Smooth muscle cell (in vitro differentiated cells): ENCODE measurements at regions not wholly inside any gene's neighbourhood (a gene's known extent, or its start where the extent isn't known, plus 50 kb on each side); places are given as distances from the start of the nearest gene placed in this dataset.

ENCODE experiments used
- DNase-seq: peaks from one replicate; lab custom pipeline; 2025; ENCODE audit not compliant: unreplicated experiment; lab: John Stamatoyannopoulos, UW
- H2AFZ ChIP-seq: fragments of 200-600 bp; sonication (generic); 2 replicates; pipeline ENCODE4 v1.6.0; 2016; ENCODE audit warnings: antibody characterized with exemption, low read depth, mild to moderate bottlenecking
- H3F3A ChIP-seq: fragments of 200-600 bp; sonication (generic); 2 replicates; pipeline ENCODE4 v1.6.0; 2017; ENCODE audit warnings: antibody characterized with exemption, low read depth
- H3K27ac ChIP-seq: fragments of 200-600 bp; sonication (generic); 2 replicates; pipeline ENCODE4 v1.5.1; 2016; ENCODE audit warnings: low read depth, mild to moderate bottlenecking
- H3K27me3 ChIP-seq: fragments of 200-600 bp; sonication (generic); 2 replicates; pipeline ENCODE4 v1.6.1; 2016; ENCODE audit warnings: low read depth, mild to moderate bottlenecking
- H3K36me3 ChIP-seq: fragments of 200-600 bp; sonication (generic); 2 replicates; pipeline ENCODE4 v1.5.1; 2016; ENCODE audit warnings: low read depth
- H3K4me1 ChIP-seq: fragments of 200-600 bp; sonication (generic); 2 replicates; pipeline ENCODE4 v1.5.1; 2016; ENCODE audit warnings: low read depth
- H3K4me2 ChIP-seq: fragments of 200-600 bp; sonication (generic); 2 replicates; pipeline ENCODE4 v1.6.0; 2016; ENCODE audit warnings: mild to moderate bottlenecking
- H3K4me3 ChIP-seq: fragments of 200-600 bp; sonication (generic); 2 replicates; pipeline ENCODE4 v1.5.1; 2016; ENCODE audit warnings: mild to moderate bottlenecking
- H3K79me2 ChIP-seq: fragments of 200-600 bp; sonication (generic); 2 replicates; pipeline ENCODE4 v1.6.0; 2016; ENCODE audit warnings: low read depth, mild to moderate bottlenecking
- H3K9ac ChIP-seq: fragments of 200-600 bp; sonication (generic); 2 replicates; pipeline ENCODE4 v1.6.0; 2016; ENCODE audit warnings: low read depth
- H3K9me3 ChIP-seq: fragments of 200-600 bp; sonication (generic); replicated peaks from 2 replicates; pipeline ENCODE4 v1.5.1; 2016; ENCODE audit warnings: low read depth
- H4K20me1 ChIP-seq: fragments of 200-600 bp; sonication (generic); 2 replicates; pipeline ENCODE4 v1.6.0; 2016; ENCODE audit warnings: low read depth
- WGBS: methylation state at CpG from one replicate; pipeline ENCODE4 v1.1.7; 2016; ENCODE audit warnings: low lambda C conversion rate; 5-methylcytosine and 5-hydroxymethylcytosine counted together
- TF ChIP-seq, protein P1 (sequence below): fragments of 200-600 bp; sonication (generic); IDR thresholded peaks from 2 replicates; pipeline ENCODE4 v1.5.1; 2017; ENCODE audit warnings: borderline replicate concordance, mild to moderate bottlenecking, antibody characterized with exemption; ENCODE audit not compliant: insufficient read depth, poor library complexity, severe bottlenecking

DNA sequence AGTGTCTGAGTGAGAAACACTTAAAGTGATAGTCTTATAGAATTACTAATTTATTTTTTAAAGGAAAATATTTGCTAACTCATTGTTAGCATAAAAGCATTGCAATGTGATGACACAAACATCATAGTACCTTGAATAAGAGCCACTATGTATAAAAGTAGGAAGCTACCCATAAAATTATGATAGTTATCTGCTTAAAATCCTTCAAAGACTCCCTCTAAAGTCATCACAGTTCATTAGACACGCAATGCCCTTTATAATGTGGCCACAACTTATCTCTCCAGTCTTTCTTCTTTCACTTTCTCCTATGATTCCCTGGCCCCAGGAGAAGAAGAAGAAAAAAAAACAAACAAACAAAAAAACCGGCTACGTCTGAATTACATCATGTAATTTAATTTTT, 1144.0 kb upstream of the NUDT12 start:
- H3K36me3 ChIP-seq: no peaks in the 10 kb centered on the region
- WGBS: 37% methylated on average over 3 of the region's 3 CpGs
- H4K20me1 ChIP-seq: no peaks in the 10 kb centered on the region
- TF ChIP-seq, protein P1, sequence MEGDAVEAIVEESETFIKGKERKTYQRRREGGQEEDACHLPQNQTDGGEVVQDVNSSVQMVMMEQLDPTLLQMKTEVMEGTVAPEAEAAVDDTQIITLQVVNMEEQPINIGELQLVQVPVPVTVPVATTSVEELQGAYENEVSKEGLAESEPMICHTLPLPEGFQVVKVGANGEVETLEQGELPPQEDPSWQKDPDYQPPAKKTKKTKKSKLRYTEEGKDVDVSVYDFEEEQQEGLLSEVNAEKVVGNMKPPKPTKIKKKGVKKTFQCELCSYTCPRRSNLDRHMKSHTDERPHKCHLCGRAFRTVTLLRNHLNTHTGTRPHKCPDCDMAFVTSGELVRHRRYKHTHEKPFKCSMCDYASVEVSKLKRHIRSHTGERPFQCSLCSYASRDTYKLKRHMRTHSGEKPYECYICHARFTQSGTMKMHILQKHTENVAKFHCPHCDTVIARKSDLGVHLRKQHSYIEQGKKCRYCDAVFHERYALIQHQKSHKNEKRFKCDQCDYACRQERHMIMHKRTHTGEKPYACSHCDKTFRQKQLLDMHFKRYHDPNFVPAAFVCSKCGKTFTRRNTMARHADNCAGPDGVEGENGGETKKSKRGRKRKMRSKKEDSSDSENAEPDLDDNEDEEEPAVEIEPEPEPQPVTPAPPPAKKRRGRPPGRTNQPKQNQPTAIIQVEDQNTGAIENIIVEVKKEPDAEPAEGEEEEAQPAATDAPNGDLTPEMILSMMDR: no peak
- no peaks in the 10 kb centered on the region for H3K9me3 ChIP-seq
- no peaks in the 10 kb centered on the region for H3K79me2 ChIP-seq
- no peak overlapping the region for H2AFZ ChIP-seq
- H3F3A ChIP-seq: no peaks in the 10 kb centered on the region
- no peaks in the 10 kb centered on the region for H3K4me1 ChIP-seq
- H3K27ac ChIP-seq: no peak overlapping the region
- H3K4me3 ChIP-seq: no peak overlapping the region
- no peak for DNase-seq
- peak overlapping the region; percentile 12 for H3K4me2 ChIP-seq
- no peaks in the 10 kb centered on the region for H3K27me3 ChIP-seq
- no peak overlapping the region for H3K9ac ChIP-seq

DNA sequence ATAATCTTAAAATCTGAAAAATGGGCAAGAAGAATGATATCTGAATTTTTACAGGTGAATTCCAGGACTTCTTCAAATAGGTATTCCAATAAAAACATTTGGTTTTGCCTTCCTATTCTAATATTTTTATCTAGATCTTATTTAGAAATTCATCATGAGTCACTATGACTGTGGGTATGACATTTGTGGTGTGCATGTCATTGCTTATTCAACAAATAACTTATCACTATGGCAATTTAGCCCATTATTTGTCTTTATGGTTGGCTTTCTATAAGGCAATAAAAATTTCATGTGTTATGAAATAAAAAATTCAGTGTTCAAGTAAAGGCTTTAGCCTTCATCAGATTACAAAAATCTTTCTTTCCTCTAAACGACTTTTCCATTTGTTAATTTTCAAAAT, 1139.6 kb upstream of the NUDT12 start:
- TF ChIP-seq, protein P1: no peak
- Histone ChIP-seq H3K36me3 (no peaks in the 10 kb centered on the region), H3K9ac (no peak overlapping the region), H3K4me2 (no peak overlapping the region), H3K9me3 (no peaks in the 10 kb centered on the region), H3K27me3 (no peaks in the 10 kb centered on the region), H3F3A (no peaks in the 10 kb centered on the region), H2AFZ (no peak overlapping the region), H3K4me3 (no peak overlapping the region), H3K79me2 (no peaks in the 10 kb centered on the region), H3K4me1 (no peaks in the 10 kb centered on the region), H3K27ac (no peak overlapping the region), H4K20me1 (no peaks in the 10 kb centered on the region)
- WGBS: 78% methylated on average over 1 of the region's 1 CpG
- no peak for DNase-seq

DNA sequence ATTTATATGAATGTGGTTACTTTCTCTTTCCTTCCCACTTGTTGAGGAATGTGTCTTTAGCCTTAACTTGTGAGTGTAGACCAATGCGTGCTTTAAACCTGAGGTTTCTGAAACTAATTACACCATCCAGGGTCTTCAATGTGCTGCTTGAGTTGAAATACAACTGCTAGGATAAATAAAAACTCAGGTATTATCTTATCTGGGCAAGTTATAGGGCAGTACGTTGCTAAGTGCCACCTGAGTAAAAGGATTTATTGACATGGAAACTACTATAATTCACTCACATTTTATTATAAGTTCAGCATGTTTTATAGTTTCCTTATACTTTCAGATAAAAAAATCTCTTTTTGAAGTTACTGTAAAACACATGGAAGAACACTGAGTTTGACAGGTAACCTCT, 1136.8 kb upstream of the NUDT12 start:
- Histone ChIP-seq H2AFZ (no peak overlapping the region), H3F3A (no peaks in the 10 kb centered on the region), H3K27ac (no peak overlapping the region), H4K20me1 (no peaks in the 10 kb centered on the region), H3K4me3 (no peak overlapping the region), H3K9ac (no peak overlapping the region), H3K4me1 (no peaks in the 10 kb centered on the region), H3K27me3 (no peaks in the 10 kb centered on the region), H3K79me2 (no peaks in the 10 kb centered on the region), H3K36me3 (no peaks in the 10 kb centered on the region), H3K4me2 (no peak overlapping the region), H3K9me3 (no peaks in the 10 kb centered on the region)
- DNase-seq: no peak
- WGBS: 94% methylated on average over 2 of the region's 2 CpGs
- TF ChIP-seq, protein P1: no peak

DNA sequence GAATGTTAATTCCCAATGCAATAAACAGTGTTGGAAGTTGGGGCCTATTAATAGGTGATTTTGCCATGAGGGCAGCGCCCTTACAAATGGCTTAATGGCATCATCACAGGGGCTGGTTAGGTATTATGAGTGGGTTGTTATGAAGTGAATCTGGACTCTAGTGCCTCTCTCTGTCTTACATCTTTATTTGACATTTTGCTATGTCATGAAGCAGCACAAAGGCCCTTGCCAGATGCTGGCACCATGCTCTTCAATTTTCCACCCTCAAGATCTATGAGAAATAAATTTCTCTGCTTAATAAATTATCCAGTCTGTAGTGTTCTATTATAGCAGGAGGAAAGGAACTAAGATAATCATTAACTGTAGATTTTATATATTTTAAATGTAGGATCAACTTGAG, 1098.7 kb upstream of the NUDT12 start:
- Histone ChIP-seq H3K27me3 (no peaks in the 10 kb centered on the region), H3K27ac (no peak overlapping the region), H3K36me3 (no peaks in the 10 kb centered on the region), H2AFZ (no peak overlapping the region), H3K9me3 (no peaks in the 10 kb centered on the region), H3F3A (no peaks in the 10 kb centered on the region), H3K4me3 (no peak overlapping the region), H3K9ac (no peak overlapping the region), H4K20me1 (no peaks in the 10 kb centered on the region), H3K4me1 (no peaks in the 10 kb centered on the region), H3K4me2 (no peak overlapping the region), H3K79me2 (no peaks in the 10 kb centered on the region)
- DNase-seq: no peak
- TF ChIP-seq, protein P1: no peak
- WGBS: 93% methylated on average over 1 of the region's 1 CpG
